Fibroblast of pulmonary artery (primary cell): ENCODE measurements at regions not wholly inside any gene's neighbourhood (a gene's known extent, or its start where the extent isn't known, plus 50 kb on each side); places are given as distances from the start of the nearest gene placed in this dataset.

Experiments used
- DNase-seq: peaks from one replicate; pipeline ENCODE4 v3.0.0-alpha.2; 2010; ENCODE audit warnings: low read depth
- H3K4me3 ChIP-seq: replicated peaks from 2 replicates; pipeline ENCODE4 v1.5.1; 2011; ENCODE audit warnings: low read depth, mild to moderate bottlenecking, control low read depth, low read length, moderate library complexity
- TF ChIP-seq, protein P1 (sequence below): IDR thresholded peaks from 2 replicates; pipeline ENCODE4 v1.5.1; 2011; ENCODE audit warnings: mild to moderate bottlenecking, control low read depth, low read length, inconsistent platforms; ENCODE audit errors: missing control alignments

GRCh38 chr12:76688631-76689030, 75.3 kb upstream of the ZDHHC17 start:
- TF ChIP-seq, protein P1, sequence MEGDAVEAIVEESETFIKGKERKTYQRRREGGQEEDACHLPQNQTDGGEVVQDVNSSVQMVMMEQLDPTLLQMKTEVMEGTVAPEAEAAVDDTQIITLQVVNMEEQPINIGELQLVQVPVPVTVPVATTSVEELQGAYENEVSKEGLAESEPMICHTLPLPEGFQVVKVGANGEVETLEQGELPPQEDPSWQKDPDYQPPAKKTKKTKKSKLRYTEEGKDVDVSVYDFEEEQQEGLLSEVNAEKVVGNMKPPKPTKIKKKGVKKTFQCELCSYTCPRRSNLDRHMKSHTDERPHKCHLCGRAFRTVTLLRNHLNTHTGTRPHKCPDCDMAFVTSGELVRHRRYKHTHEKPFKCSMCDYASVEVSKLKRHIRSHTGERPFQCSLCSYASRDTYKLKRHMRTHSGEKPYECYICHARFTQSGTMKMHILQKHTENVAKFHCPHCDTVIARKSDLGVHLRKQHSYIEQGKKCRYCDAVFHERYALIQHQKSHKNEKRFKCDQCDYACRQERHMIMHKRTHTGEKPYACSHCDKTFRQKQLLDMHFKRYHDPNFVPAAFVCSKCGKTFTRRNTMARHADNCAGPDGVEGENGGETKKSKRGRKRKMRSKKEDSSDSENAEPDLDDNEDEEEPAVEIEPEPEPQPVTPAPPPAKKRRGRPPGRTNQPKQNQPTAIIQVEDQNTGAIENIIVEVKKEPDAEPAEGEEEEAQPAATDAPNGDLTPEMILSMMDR, result peak; percentile 27
- H3K4me3 ChIP-seq, result no peak overlapping the region
- no peak for DNase-seq

DNA sequence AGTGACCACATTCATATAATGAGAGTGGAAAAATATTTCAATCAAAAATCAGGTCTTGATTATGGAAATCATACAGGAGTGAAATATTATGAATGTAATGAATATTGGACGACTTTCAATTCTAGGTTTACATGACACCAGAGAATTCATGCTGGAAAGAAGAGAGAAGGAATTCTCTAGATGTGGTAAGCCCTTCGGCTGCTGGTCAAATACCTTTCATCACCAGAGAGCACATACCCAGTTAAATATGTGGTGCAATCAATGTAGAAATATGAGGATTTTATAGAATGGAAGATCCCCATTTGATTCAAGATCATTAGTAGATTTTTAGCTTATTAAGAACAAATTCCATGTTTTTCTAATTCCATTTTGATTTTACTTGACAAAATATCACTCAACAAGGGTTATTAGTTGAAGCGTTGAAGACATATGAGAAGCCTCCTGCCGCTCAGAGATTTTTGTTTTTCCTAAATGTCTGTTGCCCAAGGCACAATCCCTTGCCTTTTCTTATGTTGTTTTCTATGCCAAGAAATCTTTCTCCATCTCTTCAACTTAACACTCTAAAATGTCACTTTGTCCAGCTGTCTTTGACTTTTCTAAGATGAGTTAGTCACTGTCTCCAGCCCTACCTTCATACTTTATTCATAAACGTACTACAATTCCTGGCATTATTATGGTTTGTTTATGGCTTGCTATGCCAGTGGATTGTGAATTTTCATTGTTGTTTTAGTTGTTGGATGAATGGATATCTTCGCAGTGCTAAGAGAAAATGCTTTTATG, 72.8 kb upstream of the ZDHHC17 start:
- no peak overlapping the region for H3K4me3 ChIP-seq
- DNase-seq, result peak; percentile 33
- TF ChIP-seq, protein P1, result no peak

GRCh38 chr12:76692846-76693245, 71.1 kb upstream of the ZDHHC17 start:
- TF ChIP-seq, protein P1, result no peak
- DNase-seq, result no peak
- no peak overlapping the region for H3K4me3 ChIP-seq

DNA sequence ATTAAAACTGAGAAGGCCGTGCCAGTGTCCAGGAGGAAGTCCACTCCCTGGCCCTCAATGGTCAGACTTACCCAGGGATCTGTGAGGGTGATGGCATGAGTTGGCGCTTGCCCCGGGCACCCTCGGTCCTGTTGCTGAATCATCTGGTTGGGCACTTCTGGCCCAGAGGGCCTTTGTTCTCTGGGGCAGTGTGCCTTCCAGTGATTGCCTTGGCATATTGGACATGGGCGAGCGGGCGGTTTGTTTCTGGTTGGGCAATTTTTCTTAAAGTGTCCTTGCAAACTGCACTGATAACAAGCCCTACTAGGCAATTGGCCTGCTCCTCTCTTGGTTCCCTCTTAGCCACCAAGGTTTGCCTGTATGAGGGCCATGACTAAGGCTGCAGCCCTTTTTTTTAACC, 69.5 kb upstream of the ZDHHC17 start:
- DNase-seq, result no peak
- no peak overlapping the region for H3K4me3 ChIP-seq
- TF ChIP-seq, protein P1, result no peak

DNA sequence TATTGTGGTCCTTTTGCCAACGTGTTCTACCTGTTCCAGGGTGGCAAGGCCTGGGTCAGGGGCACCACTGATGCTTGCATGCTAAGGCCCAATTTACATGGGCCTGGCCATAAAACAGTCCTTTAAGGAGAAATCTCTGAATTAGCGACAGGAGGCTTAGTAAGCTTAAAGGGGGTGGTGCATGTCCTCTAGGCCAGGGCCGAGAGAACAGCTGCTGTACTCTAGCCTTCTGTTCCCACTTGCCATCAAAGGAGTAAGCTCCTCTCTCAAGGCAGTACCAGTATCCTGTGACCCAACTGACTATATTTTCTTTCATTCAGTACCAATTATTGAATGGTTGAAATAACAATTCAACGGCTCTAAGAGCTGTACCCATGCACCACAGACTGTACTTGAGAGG, 67.7 kb upstream of the ZDHHC17 start:
- H3K4me3 ChIP-seq, result no peak overlapping the region
- TF ChIP-seq, protein P1, result no peak
- DNase-seq, result no peak

GRCh38 chr12:76697849-76698248, 66.1 kb upstream of the ZDHHC17 start:
- DNase-seq, result peak; percentile 40
- TF ChIP-seq, protein P1, result peak; percentile 22
- H3K4me3 ChIP-seq, result no peak overlapping the region

DNA sequence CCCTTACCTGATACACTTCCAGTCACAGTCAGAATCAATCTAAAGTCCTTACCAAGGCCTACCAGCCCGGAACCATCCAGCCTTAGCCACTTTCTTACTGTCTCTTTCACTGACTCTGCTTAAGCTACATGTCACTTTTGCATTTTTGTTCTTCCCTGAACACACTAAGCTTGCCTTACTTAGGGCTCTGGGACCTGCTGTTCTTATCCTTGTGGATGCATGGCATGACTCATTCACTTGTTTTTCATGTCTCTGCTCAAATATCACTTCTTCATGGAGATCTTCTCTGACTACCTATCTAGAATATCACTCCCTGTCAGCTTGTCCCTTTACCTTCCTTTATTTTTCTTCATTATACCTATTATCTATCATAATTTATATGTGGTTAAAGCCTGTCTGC, 65.6 kb upstream of the ZDHHC17 start:
- TF ChIP-seq, protein P1, result no peak
- H3K4me3 ChIP-seq, result no peak overlapping the region
- no peak for DNase-seq
